Karpas-422 (cell line): ENCODE measurements at regions not wholly inside any gene's neighbourhood (a gene's known extent, or its start where the extent isn't known, plus 50 kb on each side); places are given as distances from the start of the nearest gene placed in this dataset.

ENCODE experiments used
- DNase-seq: peaks from one replicate; pipeline ENCODE4 v3.0.0-alpha.2; 2015
- H2AFZ ChIP-seq: fragments of 200-600 bp; sonication (generic); 2 replicates; pipeline ENCODE4 v1.6.1; 2014; ENCODE audit warnings: antibody characterized with exemption, low read length, mixed read lengths
- H3K27ac ChIP-seq: fragments of 200-600 bp; sonication (generic); 2 replicates; pipeline ENCODE4 v1.5.1; 2014; ENCODE audit warnings: mild to moderate bottlenecking, low read length, moderate library complexity
- H3K27me3 ChIP-seq: fragments of 200-600 bp; sonication (generic); 2 replicates; pipeline ENCODE4 v1.6.1; 2014; ENCODE audit warnings: low read length, mixed read lengths
- H3K36me3 ChIP-seq: fragments of 200-600 bp; sonication (generic); 2 replicates; pipeline ENCODE4 v1.6.1; 2014; ENCODE audit warnings: low read length, mixed read lengths; ENCODE audit not compliant: insufficient read depth
- H3K4me1 ChIP-seq: fragments of 200-600 bp; sonication (generic); 2 replicates; pipeline ENCODE4 v1.6.1; 2014; ENCODE audit warnings: mild to moderate bottlenecking, low read length, mixed read lengths
- H3K4me2 ChIP-seq: fragments of 200-600 bp; sonication (generic); 2 replicates; pipeline ENCODE4 v1.6.1; 2014; ENCODE audit warnings: low read length, low read depth, mild to moderate bottlenecking; ENCODE audit not compliant: poor library complexity, severe bottlenecking
- H3K4me3 ChIP-seq: fragments of 200-600 bp; sonication (generic); 2 replicates; pipeline ENCODE4 v1.5.1; 2014; ENCODE audit warnings: mild to moderate bottlenecking, antibody characterized with exemption, low read length, mixed read lengths
- H3K79me2 ChIP-seq: fragments of 200-600 bp; sonication (generic); 2 replicates; pipeline ENCODE4 v1.6.1; 2014; ENCODE audit warnings: mild to moderate bottlenecking, low read length, mixed read lengths
- H3K9ac ChIP-seq: fragments of 200-600 bp; sonication (generic); 2 replicates; pipeline ENCODE4 v1.6.0; 2014; ENCODE audit warnings: low read length
- H3K9me2 ChIP-seq: fragments of 200-600 bp; sonication (generic), shearing (Covaris generic); replicated peaks from 2 replicates; pipeline ENCODE4 v1.6.0; 2014; ENCODE audit warnings: mild to moderate bottlenecking, low read length, moderate library complexity; ENCODE audit not compliant: insufficient read depth
- H3K9me3 ChIP-seq: fragments of 300-700, 200-600 bp; sonication (generic); 2 replicates; pipeline ENCODE4 v1.6.1; 2014; ENCODE audit warnings: low read length, mixed read lengths
- H4K20me1 ChIP-seq: fragments of 200-600 bp; sonication (generic); 2 replicates; pipeline ENCODE4 v1.6.1; 2014; ENCODE audit warnings: mild to moderate bottlenecking, antibody characterized with exemption, low read length, low read depth; ENCODE audit not compliant: insufficient read depth

DNA sequence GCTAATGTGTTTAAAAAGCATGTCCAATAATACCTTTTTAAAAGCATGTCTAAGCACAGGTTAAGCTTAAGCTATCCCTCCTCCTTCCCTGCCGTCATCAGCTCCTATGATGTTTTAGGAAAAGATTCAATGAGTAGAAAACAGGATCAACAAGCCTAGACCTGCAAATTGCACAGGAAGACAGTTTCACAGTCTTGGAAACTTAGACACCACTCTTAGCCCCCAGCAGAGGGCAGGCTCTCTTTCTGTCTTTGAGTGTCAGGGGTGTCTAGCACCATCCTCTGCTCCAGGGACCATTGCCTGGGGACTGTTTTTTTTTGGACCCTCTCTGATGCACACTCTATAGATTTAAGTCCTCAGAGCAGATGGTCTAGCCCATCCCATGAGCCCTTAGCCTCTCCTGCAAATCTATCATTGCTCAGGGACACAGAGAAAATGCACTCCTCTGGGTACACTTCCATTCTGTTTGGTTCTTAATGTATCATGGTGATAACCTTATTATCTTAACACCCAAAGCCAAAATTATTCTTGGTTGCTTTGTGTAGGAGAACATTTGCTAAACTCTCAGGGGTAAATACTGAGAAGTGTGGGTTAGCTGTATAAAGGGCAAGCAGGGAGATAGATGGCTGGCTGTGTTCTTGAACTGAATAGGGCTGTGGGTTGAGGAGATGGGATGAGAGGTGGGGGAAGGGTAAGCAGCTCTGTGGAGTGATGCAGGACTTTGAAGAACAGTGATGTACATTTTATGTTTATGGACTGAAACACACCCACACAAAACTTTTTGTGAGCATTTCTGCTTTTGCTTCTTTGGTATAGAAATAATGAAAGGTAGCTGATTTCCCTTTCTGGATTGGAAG lies 259.9 kb upstream of the DDHD1 start:
- Histone ChIP-seq H2AFZ (no peak overlapping the region), H3K4me1 (no peaks in the 10 kb centered on the region), H3K27ac (no peak overlapping the region), H3K4me2 (no peak overlapping the region), H3K36me3 (no peaks in the 10 kb centered on the region), H3K9ac (no peak overlapping the region), H3K9me2 (no peaks in the 10 kb centered on the region), H3K79me2 (no peaks in the 10 kb centered on the region), H3K4me3 (no peak overlapping the region), H4K20me1 (no peaks in the 10 kb centered on the region), H3K9me3 (no peaks in the 10 kb centered on the region), H3K27me3 (no peaks in the 10 kb centered on the region)
- DNase-seq, result peak; percentile 70

DNA sequence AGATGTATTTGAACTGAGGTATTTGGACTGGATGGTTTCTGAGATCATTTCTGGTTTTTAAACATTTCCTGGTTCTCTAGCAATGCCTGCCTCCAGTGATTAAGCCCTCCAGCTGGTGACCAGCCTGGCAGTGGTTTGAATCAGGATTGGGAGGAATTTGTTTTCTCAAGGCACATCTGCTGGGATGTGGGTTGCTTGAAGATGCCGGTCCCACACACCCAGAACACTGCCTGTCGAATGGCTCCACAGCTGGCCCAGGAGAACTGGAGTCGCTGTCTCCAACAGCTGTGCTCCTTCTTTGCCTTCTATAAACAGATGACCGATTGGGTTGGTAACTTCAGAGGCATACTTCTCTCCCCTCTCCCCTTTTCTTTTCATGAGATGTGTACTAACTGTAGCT lies 258.0 kb upstream of the DDHD1 start:
- Histone ChIP-seq H3K27me3 (no peaks in the 10 kb centered on the region), H3K27ac (no peak overlapping the region), H3K4me2 (no peak overlapping the region), H3K36me3 (no peaks in the 10 kb centered on the region), H3K79me2 (no peaks in the 10 kb centered on the region), H3K9me3 (no peaks in the 10 kb centered on the region), H3K4me1 (no peaks in the 10 kb centered on the region), H3K4me3 (no peak overlapping the region), H2AFZ (no peak overlapping the region), H3K9ac (no peak overlapping the region), H3K9me2 (no peaks in the 10 kb centered on the region), H4K20me1 (no peaks in the 10 kb centered on the region)
- DNase-seq, result no peak

DNA sequence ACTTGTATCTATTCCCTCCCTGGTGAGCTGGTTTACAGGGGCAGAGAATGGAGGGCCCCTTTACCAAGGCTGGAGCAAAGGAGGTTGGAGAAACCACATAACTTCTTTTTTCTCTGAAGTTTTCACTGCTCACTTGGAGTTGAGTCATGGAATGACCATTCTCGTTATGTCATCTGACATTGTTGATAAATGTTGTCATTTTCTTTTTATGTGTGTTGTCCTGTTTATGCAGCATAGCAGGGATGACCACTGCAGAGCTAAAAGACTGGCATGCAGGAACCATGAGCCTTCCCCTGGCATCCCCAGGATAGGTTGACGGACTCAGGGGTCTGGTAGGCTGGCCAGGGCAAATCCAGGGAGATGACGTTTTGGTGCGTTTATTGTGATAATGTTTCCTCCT lies 256.8 kb upstream of the DDHD1 start:
- no peaks in the 10 kb centered on the region for H3K9me3 ChIP-seq
- no peak overlapping the region for H3K4me2 ChIP-seq
- no peaks in the 10 kb centered on the region for H4K20me1 ChIP-seq
- DNase-seq, result no peak
- no peaks in the 10 kb centered on the region for H3K36me3 ChIP-seq
- H3K79me2 ChIP-seq, result no peaks in the 10 kb centered on the region
- no peak overlapping the region for H2AFZ ChIP-seq
- H3K27ac ChIP-seq, result no peak overlapping the region
- no peaks in the 10 kb centered on the region for H3K4me1 ChIP-seq
- H3K27me3 ChIP-seq, result no peaks in the 10 kb centered on the region
- no peak overlapping the region for H3K4me3 ChIP-seq
- H3K9ac ChIP-seq, result no peak overlapping the region
- H3K9me2 ChIP-seq, result no peaks in the 10 kb centered on the region

DNA sequence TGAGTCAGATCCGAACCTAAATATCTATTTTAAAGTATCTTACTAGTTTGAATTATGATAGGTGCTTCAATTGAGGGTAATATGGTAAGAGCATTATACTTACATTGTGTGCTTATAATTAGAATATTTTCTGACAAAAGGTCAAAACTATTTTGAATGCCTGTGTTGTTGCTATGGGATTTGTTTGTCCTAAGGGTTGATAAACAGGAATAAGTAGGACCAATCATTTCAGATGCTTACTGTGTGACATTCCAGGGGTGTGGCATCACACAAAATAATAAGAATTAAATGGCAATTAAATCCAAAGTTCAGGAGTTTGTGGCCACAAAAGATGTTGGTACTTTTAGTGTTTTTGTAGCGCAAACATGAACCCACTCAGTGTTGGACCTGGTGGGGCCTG lies 256.2 kb upstream of the DDHD1 start:
- DNase-seq, result no peak
- H3K36me3 ChIP-seq, result no peaks in the 10 kb centered on the region
- no peak overlapping the region for H2AFZ ChIP-seq
- no peak overlapping the region for H3K27ac ChIP-seq
- H3K9me3 ChIP-seq, result no peaks in the 10 kb centered on the region
- no peaks in the 10 kb centered on the region for H3K4me1 ChIP-seq
- H3K27me3 ChIP-seq, result no peaks in the 10 kb centered on the region
- no peak overlapping the region for H3K9ac ChIP-seq
- no peaks in the 10 kb centered on the region for H3K9me2 ChIP-seq
- no peaks in the 10 kb centered on the region for H4K20me1 ChIP-seq
- no peak overlapping the region for H3K4me3 ChIP-seq
- no peak overlapping the region for H3K4me2 ChIP-seq
- H3K79me2 ChIP-seq, result no peaks in the 10 kb centered on the region

DNA sequence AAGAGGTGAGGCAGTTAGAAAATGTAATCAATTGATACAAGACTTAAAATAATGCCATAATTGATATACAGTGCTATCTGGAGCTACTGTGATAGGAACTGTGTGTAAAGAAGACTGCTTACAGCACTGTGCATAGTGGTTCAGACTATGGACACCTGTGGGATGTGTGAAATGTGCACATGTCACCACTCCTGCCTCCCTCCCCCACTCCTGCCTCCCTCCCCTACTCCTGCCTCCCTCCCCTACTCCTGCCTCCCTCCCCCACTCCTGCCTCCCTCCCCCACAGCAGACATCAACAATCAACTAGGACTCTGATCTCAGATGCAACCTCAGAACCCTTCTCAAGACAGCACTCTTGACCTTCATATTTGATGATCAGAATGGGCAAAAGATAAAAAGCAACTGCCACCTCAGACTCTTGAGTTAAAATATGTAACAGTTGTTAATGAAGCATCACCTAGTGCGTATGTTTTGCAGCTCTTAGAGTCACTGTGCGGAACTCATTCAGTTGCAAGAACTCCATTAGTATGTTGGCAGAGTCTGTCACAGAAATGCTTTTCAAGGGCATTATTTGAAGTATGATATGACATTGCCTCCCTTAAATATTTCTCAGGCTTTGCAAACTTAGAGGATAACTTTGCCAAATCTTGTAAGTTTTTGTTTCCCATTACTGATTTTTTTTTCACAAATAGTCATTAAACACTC lies 255.2 kb upstream of the DDHD1 start:
- Histone ChIP-seq H3K4me1 (no peaks in the 10 kb centered on the region), H3K9me2 (no peaks in the 10 kb centered on the region), H3K27ac (no peak overlapping the region), H2AFZ (no peak overlapping the region), H3K79me2 (no peaks in the 10 kb centered on the region), H3K27me3 (no peaks in the 10 kb centered on the region), H4K20me1 (no peaks in the 10 kb centered on the region), H3K9me3 (no peaks in the 10 kb centered on the region), H3K4me3 (no peak overlapping the region), H3K9ac (no peak overlapping the region), H3K36me3 (no peaks in the 10 kb centered on the region), H3K4me2 (no peak overlapping the region)
- DNase-seq, result no peak

DNA sequence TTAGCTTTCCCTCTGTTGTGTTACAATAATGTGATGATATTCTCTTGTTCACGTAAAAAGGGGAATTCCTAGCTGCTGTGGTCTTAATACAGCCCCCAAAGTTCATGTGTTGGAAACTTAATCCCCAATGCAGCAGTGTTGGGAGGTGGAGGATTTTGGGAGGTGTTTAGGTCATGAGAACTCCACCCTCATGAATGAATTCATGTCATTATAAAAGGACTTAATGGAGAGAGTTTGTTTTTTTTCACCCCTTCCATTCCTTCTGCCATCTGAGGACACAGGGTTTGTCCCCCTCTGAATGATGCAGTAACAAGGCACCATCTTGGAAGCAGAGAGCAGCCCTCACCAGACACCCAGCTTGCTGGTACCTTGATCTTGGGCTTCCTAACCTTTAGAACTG lies 253.4 kb upstream of the DDHD1 start:
- Histone ChIP-seq H3K9ac (no peak overlapping the region), H3K9me2 (no peaks in the 10 kb centered on the region), H3K79me2 (no peaks in the 10 kb centered on the region), H3K4me1 (no peaks in the 10 kb centered on the region), H4K20me1 (no peaks in the 10 kb centered on the region), H3K4me2 (no peak overlapping the region), H3K4me3 (no peak overlapping the region), H3K36me3 (no peaks in the 10 kb centered on the region), H3K27me3 (no peaks in the 10 kb centered on the region), H3K9me3 (no peaks in the 10 kb centered on the region), H2AFZ (no peak overlapping the region), H3K27ac (no peak overlapping the region)
- DNase-seq, result no peak

DNA sequence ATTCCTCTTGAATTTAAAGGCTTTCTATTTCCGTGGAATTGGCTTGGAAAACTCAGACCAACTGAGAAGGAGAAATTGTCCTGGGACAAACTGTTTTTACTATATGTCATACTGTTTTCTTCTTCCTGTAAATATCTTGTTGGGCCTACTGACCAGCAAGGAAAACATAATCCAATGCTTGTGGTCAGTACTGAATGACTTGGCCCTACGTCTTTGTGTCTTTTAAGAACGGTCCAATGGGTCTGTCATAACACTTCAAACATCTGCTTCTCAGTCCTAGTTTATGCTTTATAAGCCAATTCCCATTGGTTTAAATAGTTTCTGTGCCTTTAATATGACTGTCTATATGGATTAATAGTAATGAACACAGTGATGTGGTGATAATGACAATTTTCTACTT lies 248.5 kb upstream of the DDHD1 start:
- Histone ChIP-seq H3K9ac (no peak overlapping the region), H3K9me2 (no peaks in the 10 kb centered on the region), H3K79me2 (no peaks in the 10 kb centered on the region), H3K4me2 (no peak overlapping the region), H3K4me3 (no peak overlapping the region), H3K27me3 (0 out of 2 replicates have a peak, but pooled peaks cover under 1% of the 10 kb centered on the region), H3K27ac (no peak overlapping the region), H3K4me1 (no peaks in the 10 kb centered on the region), H3K9me3 (no peaks in the 10 kb centered on the region), H3K36me3 (no peaks in the 10 kb centered on the region), H4K20me1 (no peaks in the 10 kb centered on the region), H2AFZ (no peak overlapping the region)
- DNase-seq, result no peak

DNA sequence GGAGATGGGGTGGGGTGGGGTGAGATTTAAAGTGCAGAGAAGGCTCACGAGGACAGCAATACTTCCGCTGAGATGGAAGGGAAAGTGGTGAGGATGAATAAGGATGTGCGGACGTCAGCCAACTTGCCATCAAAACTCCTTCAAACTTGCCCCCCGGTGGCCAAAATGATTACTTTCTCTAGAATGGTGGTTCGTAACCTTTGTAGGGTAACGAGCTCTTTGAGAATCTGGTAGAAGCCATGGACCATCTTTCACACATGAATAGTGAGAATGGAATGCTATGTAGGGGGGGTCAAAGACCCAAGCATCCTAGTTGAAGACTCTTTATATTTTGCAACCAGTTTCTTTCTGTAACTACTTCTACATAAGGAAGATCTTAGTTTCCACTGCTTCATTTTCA lies 245.9 kb upstream of the DDHD1 start:
- Histone ChIP-seq H3K36me3 (no peaks in the 10 kb centered on the region), H3K9me3 (peaks cover 7% of the 10 kb centered on the region), H3K9ac (no peak overlapping the region), H4K20me1 (no peaks in the 10 kb centered on the region), H3K4me3 (no peak overlapping the region), H3K9me2 (no peaks in the 10 kb centered on the region), H3K27ac (no peak overlapping the region), H3K79me2 (no peaks in the 10 kb centered on the region), H3K27me3 (peaks cover 6% of the 10 kb centered on the region; the same call in 1 of the 2 replicates), H3K4me2 (no peak overlapping the region), H3K4me1 (no peaks in the 10 kb centered on the region), H2AFZ (no peak overlapping the region)
- no peak for DNase-seq
